Adrenal gland (tissue), 9 donors: ENCODE measurements at regions not wholly inside any gene's neighbourhood (a gene's known extent, or its start where the extent isn't known, plus 50 kb on each side); places are given as distances from the start of the nearest gene placed in this dataset.

Experiments used
- DNase-seq, 7 donors: peaks; one replicate each; pipeline ENCODE4 v3.0.0-alpha.2; 2019 to 2020
- H3K27ac ChIP-seq, 5 donors: fragments of 200-600 bp; sonication (generic) in 4 of 5; 1 replicate in 3 of 5; 2 replicates in 2 of 5; pipeline versions ENCODE4 v1.5.1 to v1.8.0; 2016 to 2020; ENCODE audit warnings: mild to moderate bottlenecking in 1 of 5
- H3K27me3 ChIP-seq: fragments of 200-600 bp; 2 replicates; pipeline ENCODE4 v1.8.0; 2021
- H3K36me3 ChIP-seq, 2 donors: fragments of 200-600 bp; replicated peaks in 1 of 2; 1 replicate in 1 of 2; 2 replicates in 1 of 2; pipeline versions ENCODE4 v1.5.1 to v1.8.0; 2018 to 2022
- H3K4me1 ChIP-seq, 2 donors: fragments of 200-600 bp; replicated peaks in 1 of 2; 1 replicate in 1 of 2; 2 replicates in 1 of 2; pipeline versions ENCODE4 v1.5.1 to v1.8.0; 2018 to 2021
- H3K4me3 ChIP-seq, 4 donors: fragments of 200-600 bp; sonication (generic) in 3 of 4; one replicate each; pipeline ENCODE4 v1.5.1; 2016 to 2018
- H3K9me3 ChIP-seq, 3 donors: fragments of 200-600 bp; sonication (generic) in 1 of 3; replicated peaks in 1 of 3; 1 replicate in 2 of 3; 2 replicates in 1 of 3; pipeline versions ENCODE4 v1.5.1 to v1.8.0; 2016 to 2021
- CTCF ChIP-seq, 6 experiments: fragments of 450-650 bp in 4 of 6; fragments of 200-600 bp in 2 of 6; sonication (generic) in 1 of 6; IDR thresholded peaks; 1 replicate in 5 of 6; 2 replicates in 1 of 6; pipeline versions ENCODE4 v1.5.1 to v1.8.0; 2016 to 2021; ENCODE audit warnings: antibody characterized with exemption in 6 of 6, mild to moderate bottlenecking in 2 of 6, moderate library complexity in 1 of 6
- POLR2A ChIP-seq, 2 donors: fragments of 450-650 bp; IDR thresholded peaks; one replicate each; pipeline ENCODE4 v1.6.1; 2017; ENCODE audit warnings: antibody characterized with exemption in 2 of 2, mild to moderate bottlenecking in 2 of 2, moderate library complexity in 1 of 2
- WGBS, 4 donors: extraction: QIAGEN DNeasy Blood & Tissue Kit in 2 of 4; methylation state at CpG; one replicate each; pipeline versions ENCODE4 v1.1.5 to v1.1.7; 2013 to 2017; 5-methylcytosine and 5-hydroxymethylcytosine counted together
- intact Hi-C, 2 donors: fragments of 100-400 bp; cut with DNase I; formaldehyde crosslinking; loops; one replicate each; pipeline versions ENCODE4 v1.14.1 to v1.15.0; 2022 to 2023
- donor health status: healthy with polysubstance abuse.
- donor health status: Bipolar disorder and iron deficiency.
- donor health status: DM: yes; HTN: yes; CAD: no.
- donor health status: DM: no; HTN: no; CAD: no.
- donor health status: DM: no; HTN: no; CAD: no.

GRCh38 chr10:128660726-128661125 is 534.5 kb upstream of the MKI67 start:
- H3K9me3 ChIP-seq = peaks cover 0 to 9% (median 4%) of the 10 kb centered on the region in 3 donors
- no peak overlapping the region for H3K27ac ChIP-seq
- H3K36me3 ChIP-seq = no peaks in the 10 kb centered on the region
- no peak for TF ChIP-seq CTCF (IDR thresholded peaks at IDR 0.05)
- no peak for TF ChIP-seq POLR2A (IDR thresholded peaks at IDR 0.05)
- intact Hi-C loops = no loop called here
- H3K4me1 ChIP-seq = no peaks in the 10 kb centered on the region
- WGBS, 4 donors = 42 to 59% (median 53%) methylated on average over 5 of the region's 5 CpGs
- no peak overlapping the region for H3K4me3 ChIP-seq
- no peaks in the 10 kb centered on the region for H3K27me3 ChIP-seq
- no peak for DNase-seq

GRCh38 chr10:128661404-128662197 is 535.4 kb upstream of the MKI67 start:
- H3K27me3 ChIP-seq = no peaks in the 10 kb centered on the region
- H3K27ac ChIP-seq = no peak overlapping the region
- no peaks in the 10 kb centered on the region for H3K36me3 ChIP-seq
- WGBS, 4 donors = 80 to 89% (median 87%) methylated on average over 7 of the region's 7 CpGs
- H3K4me3 ChIP-seq = no peak overlapping the region
- no peaks in the 10 kb centered on the region for H3K4me1 ChIP-seq
- intact Hi-C loops = no loop called here
- H3K9me3 ChIP-seq = peaks cover 0 to 9% (median 4%) of the 10 kb centered on the region in 3 donors
- no peak for TF ChIP-seq POLR2A (IDR thresholded peaks at IDR 0.05)
- TF ChIP-seq CTCF (IDR thresholded peaks at IDR 0.05) = no peak
- no peak for DNase-seq

GRCh38 chr10:128662520-128662919 is 536.3 kb upstream of the MKI67 start:
- Histone ChIP-seq H3K36me3 (no peaks in the 10 kb centered on the region), H3K27ac (no peak overlapping the region), H3K9me3 (peaks cover 0 to 9% (median 4%) of the 10 kb centered on the region in 3 donors), H3K4me1 (no peaks in the 10 kb centered on the region), H3K27me3 (no peaks in the 10 kb centered on the region), H3K4me3 (no peak overlapping the region)
- WGBS, 4 donors = 58 to 72% (median 63%) methylated on average over 3 of the region's 3 CpGs
- intact Hi-C loops = no loop called here
- TF ChIP-seq POLR2A (IDR thresholded peaks at IDR 0.05) (no peak), CTCF (IDR thresholded peaks at IDR 0.05) (no peak)
- DNase-seq = no peak

- intact Hi-C loops = no loop called here
- Histone ChIP-seq H3K9me3 (peaks cover 0 to 9% (median 4%) of the 10 kb centered on the region in 3 donors), H3K4me3 (no peak overlapping the region), H3K4me1 (no peaks in the 10 kb centered on the region), H3K27ac (no peak overlapping the region), H3K27me3 (no peaks in the 10 kb centered on the region), H3K36me3 (no peaks in the 10 kb centered on the region)
- TF ChIP-seq POLR2A (IDR thresholded peaks at IDR 0.05) = no peak
- no peak for TF ChIP-seq CTCF (IDR thresholded peaks at IDR 0.05)
- WGBS, 4 donors = 38 to 58% (median 50%) methylated on average over 3 of the region's 3 CpGs
- DNase-seq = no peak
Observed at GRCh38 chr10:128664729-128665128, 538.5 kb upstream of the MKI67 start.
